ENCODE measurements at regions not wholly inside any gene's neighbourhood (a gene's known extent, or its start where the extent isn't known, plus 50 kb on each side); places are given as distances from the start of the nearest gene placed in this dataset.

DNA sequence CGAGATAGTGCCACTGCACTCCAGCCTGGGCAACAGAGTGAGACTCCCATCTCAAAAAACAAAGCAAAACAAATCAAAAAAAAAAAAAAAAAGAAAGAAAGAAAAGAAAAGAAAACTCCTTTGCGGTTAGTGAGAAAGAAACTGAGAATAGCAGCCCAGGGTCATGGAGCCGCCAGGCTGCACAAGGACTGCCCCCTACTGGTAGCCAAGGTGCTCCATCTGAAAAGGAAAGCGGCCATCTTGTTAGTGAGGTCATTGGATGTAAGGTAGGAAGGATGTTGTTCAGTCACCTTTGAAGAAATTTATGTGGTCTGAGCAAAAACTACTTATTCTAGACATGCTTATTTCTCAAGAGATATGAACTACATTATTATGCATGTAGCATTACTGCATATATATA is 660.6 kb upstream of the TENM3 start:
- H3K27me3 Mint-ChIP-seq = no peaks in the 10 kb centered on the region
- ChIA-PET POLR2A (no interaction called here), CTCF (no interaction called here)
- WGBS (ENCODE audit: insufficient coverage) = 89% methylated on average over 2 of the region's 4 CpGs
- no peak overlapping the region for H3K4me3 Mint-ChIP-seq
- H3K27ac ChIP-seq (ENCODE audit: low read length) = no peak overlapping the region
- H3K27ac Mint-ChIP-seq = no peak overlapping the region
- no peaks in the 10 kb centered on the region for H3K4me1 Mint-ChIP-seq
- H3K9me3 Mint-ChIP-seq = peaks cover 3 to 20% (median 18%) of the 10 kb centered on the region in 3 donors
- no peaks in the 10 kb centered on the region for H3K4me1 ChIP-seq (ENCODE audit: control insufficient read depth in 1 of 2, extremely low read depth in 1 of 2, insufficient read depth in 2 of 2, low read length in 2 of 2)
- no peaks in the 10 kb centered on the region for H3K36me3 ChIP-seq (ENCODE audit: control insufficient read depth in 2 of 2, extremely low read depth in 1 of 2, insufficient read depth in 1 of 2, low read length in 1 of 2)
- no peak for DNase-seq
- H3K36me3 Mint-ChIP-seq = no peaks in the 10 kb centered on the region
- no peak for ATAC-seq (replicated peaks in 1 of 4)
- no peaks in the 10 kb centered on the region for H3K27me3 ChIP-seq (replicated peaks in 1 of 2; ENCODE audit: control insufficient read depth in 2 of 2, extremely low read depth in 1 of 2, insufficient read depth in 2 of 2, low read length in 1 of 2)
- no peak overlapping the region for H3K4me3 ChIP-seq (ENCODE audit: control insufficient read depth in 1 of 2, extremely low read depth in 1 of 2, low read length in 1 of 2)
- no peaks in the 10 kb centered on the region for H3K9me3 ChIP-seq

DNA sequence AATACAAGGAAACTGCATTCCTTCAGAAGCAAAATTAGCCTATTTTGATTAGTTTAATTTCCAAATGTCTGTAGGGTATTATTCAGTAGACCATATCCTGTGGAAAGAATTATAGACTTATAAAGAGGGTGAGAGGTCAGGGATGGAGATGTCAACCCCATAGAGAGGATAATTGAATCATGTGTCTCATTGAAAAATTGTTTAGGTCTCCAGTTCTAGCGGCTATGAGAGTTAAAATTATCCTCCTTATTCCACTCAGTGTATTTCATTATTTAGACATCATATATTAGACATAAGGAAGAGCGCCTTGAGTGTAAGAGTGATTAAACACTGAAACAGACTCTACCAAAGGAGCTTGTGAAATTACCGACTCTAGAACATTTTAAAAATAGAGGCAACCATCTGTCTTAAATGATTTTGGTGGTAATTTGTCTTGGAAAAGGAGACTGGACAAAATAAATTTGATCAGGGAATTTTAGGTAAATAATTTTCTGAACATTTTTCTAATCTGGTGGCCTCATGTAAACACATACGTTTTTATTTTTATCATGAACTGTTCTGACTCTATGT is 654.4 kb upstream of the TENM3 start:
- ChIA-PET POLR2A (no interaction called here), CTCF (no interaction called here)
- Mint-ChIP-seq H3K9me3 (peaks cover 4 to 25% (median 12%) of the 10 kb centered on the region in 3 donors), H3K36me3 (no peaks in the 10 kb centered on the region), H3K4me1 (no peaks in the 10 kb centered on the region), H3K27me3 (no peaks in the 10 kb centered on the region), H3K4me3 (no peak overlapping the region), H3K27ac (no peak overlapping the region)
- Histone ChIP-seq H3K9me3 (no peaks in the 10 kb centered on the region), H3K4me3 (ENCODE audit: control insufficient read depth in 1 of 2, extremely low read depth in 1 of 2, low read length in 1 of 2) (no peak overlapping the region), H3K36me3 (ENCODE audit: control insufficient read depth in 2 of 2, extremely low read depth in 1 of 2, insufficient read depth in 1 of 2, low read length in 1 of 2) (no peaks in the 10 kb centered on the region), H3K4me1 (ENCODE audit: control insufficient read depth in 1 of 2, extremely low read depth in 1 of 2, insufficient read depth in 2 of 2, low read length in 2 of 2) (no peaks in the 10 kb centered on the region), H3K27me3 (replicated peaks in 1 of 2; ENCODE audit: control insufficient read depth in 2 of 2, extremely low read depth in 1 of 2, insufficient read depth in 2 of 2, low read length in 1 of 2) (no peaks in the 10 kb centered on the region), H3K27ac (ENCODE audit: low read length) (no peak overlapping the region)
- no peak for ATAC-seq (replicated peaks in 1 of 4)
- no CpG with 5 or more reads among the region's 4 CpGs for WGBS (ENCODE audit: insufficient coverage)
- no peak for DNase-seq

GRCh38 chr4:181592221-181592745 is 650.9 kb upstream of the TENM3 start:
- Mint-ChIP-seq H3K9me3 (peaks cover 10 to 27% (median 13%) of the 10 kb centered on the region in 3 donors), H3K4me1 (no peaks in the 10 kb centered on the region), H3K4me3 (no peak overlapping the region), H3K36me3 (no peaks in the 10 kb centered on the region), H3K27me3 (no peaks in the 10 kb centered on the region), H3K27ac (no peak overlapping the region)
- Histone ChIP-seq H3K4me1 (ENCODE audit: control insufficient read depth in 1 of 2, extremely low read depth in 1 of 2, insufficient read depth in 2 of 2, low read length in 2 of 2) (no peaks in the 10 kb centered on the region), H3K27ac (ENCODE audit: low read length) (no peak overlapping the region), H3K9me3 (no peaks in the 10 kb centered on the region), H3K4me3 (ENCODE audit: control insufficient read depth in 1 of 2, extremely low read depth in 1 of 2, low read length in 1 of 2) (no peak overlapping the region), H3K36me3 (ENCODE audit: control insufficient read depth in 2 of 2, extremely low read depth in 1 of 2, insufficient read depth in 1 of 2, low read length in 1 of 2) (no peaks in the 10 kb centered on the region), H3K27me3 (replicated peaks in 1 of 2; ENCODE audit: control insufficient read depth in 2 of 2, extremely low read depth in 1 of 2, insufficient read depth in 2 of 2, low read length in 1 of 2) (no peaks in the 10 kb centered on the region)
- ChIA-PET POLR2A (interaction anchor here (0.6 kb wide), 2 partner anchors 9 to 609 kb away, joined by 3 to 5 read pairs; no protein-coding TSS in a partner anchor), CTCF (interaction anchor here in 1 of 2 donors (0.6 kb wide), 1 partner anchor 17 kb away, joined by 3 read pairs; no protein-coding TSS in a partner anchor)
- no peak for DNase-seq
- 24% methylated on average over 4 of the region's 5 CpGs for WGBS (ENCODE audit: insufficient coverage)
- ATAC-seq (replicated peaks in 1 of 4) = no peak

DNA sequence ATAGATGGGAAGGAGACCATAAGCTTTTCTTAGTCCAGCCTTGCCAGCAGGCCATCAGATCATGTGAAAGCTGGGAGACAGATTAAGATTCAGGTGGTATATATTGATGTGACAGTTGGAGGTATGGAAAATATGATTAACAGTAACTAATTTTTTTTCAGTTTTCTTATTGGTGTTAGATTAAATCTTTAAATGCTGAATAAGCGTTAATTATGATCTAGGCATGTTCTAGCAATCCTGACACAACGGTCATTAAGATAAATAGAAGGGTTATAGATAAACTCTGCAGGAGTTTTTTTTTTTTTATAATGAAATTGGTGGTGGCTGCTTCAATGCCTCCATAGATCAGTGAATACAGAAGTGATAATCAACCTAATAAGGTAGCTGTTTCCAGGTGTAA is 649.5 kb upstream of the TENM3 start:
- no CpG with 5 or more reads among the region's 2 CpGs for WGBS (ENCODE audit: insufficient coverage)
- no peaks in the 10 kb centered on the region for H3K4me1 Mint-ChIP-seq
- H3K27me3 Mint-ChIP-seq = no peaks in the 10 kb centered on the region
- H3K9me3 Mint-ChIP-seq = peaks cover 9 to 21% (median 12%) of the 10 kb centered on the region in 3 donors
- H3K4me3 Mint-ChIP-seq = no peak overlapping the region
- no peaks in the 10 kb centered on the region for H3K36me3 Mint-ChIP-seq
- Histone ChIP-seq H3K27ac (ENCODE audit: low read length) (no peak overlapping the region), H3K4me1 (ENCODE audit: control insufficient read depth in 1 of 2, extremely low read depth in 1 of 2, insufficient read depth in 2 of 2, low read length in 2 of 2) (no peaks in the 10 kb centered on the region), H3K27me3 (replicated peaks in 1 of 2; ENCODE audit: control insufficient read depth in 2 of 2, extremely low read depth in 1 of 2, insufficient read depth in 2 of 2, low read length in 1 of 2) (no peaks in the 10 kb centered on the region), H3K36me3 (ENCODE audit: control insufficient read depth in 2 of 2, extremely low read depth in 1 of 2, insufficient read depth in 1 of 2, low read length in 1 of 2) (no peaks in the 10 kb centered on the region), H3K9me3 (no peaks in the 10 kb centered on the region), H3K4me3 (ENCODE audit: control insufficient read depth in 1 of 2, extremely low read depth in 1 of 2, low read length in 1 of 2) (no peak overlapping the region)
- ChIA-PET CTCF (no interaction called here), POLR2A (no interaction called here)
- DNase-seq (no peak), ATAC-seq (replicated peaks in 1 of 4) (no peak)
- no peak overlapping the region for H3K27ac Mint-ChIP-seq

DNA sequence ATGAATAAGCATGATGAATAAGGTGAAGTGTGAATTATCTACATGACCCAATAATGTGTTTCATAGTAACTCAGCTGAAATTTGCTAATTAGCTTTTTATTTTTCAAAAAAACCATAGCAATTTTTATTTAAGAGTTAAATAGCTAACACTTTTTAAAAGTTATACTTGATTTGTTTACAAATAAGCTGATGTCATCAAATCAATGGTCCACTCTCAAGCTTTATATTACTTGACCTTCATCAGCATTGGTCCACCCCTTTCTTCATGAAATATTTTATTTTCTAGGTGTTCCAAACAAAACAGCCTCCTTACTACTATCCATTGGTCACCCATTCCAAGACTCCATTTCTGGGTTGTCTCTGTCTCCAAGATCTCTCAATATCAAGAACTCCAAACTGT is 649.0 kb upstream of the TENM3 start:
- no peak overlapping the region for H3K27ac Mint-ChIP-seq
- Histone ChIP-seq H3K9me3 (no peaks in the 10 kb centered on the region), H3K4me3 (ENCODE audit: control insufficient read depth in 1 of 2, extremely low read depth in 1 of 2, low read length in 1 of 2) (no peak overlapping the region), H3K27ac (ENCODE audit: low read length) (no peak overlapping the region), H3K36me3 (ENCODE audit: control insufficient read depth in 2 of 2, extremely low read depth in 1 of 2, insufficient read depth in 1 of 2, low read length in 1 of 2) (no peaks in the 10 kb centered on the region), H3K4me1 (ENCODE audit: control insufficient read depth in 1 of 2, extremely low read depth in 1 of 2, insufficient read depth in 2 of 2, low read length in 2 of 2) (no peaks in the 10 kb centered on the region), H3K27me3 (replicated peaks in 1 of 2; ENCODE audit: control insufficient read depth in 2 of 2, extremely low read depth in 1 of 2, insufficient read depth in 2 of 2, low read length in 1 of 2) (no peaks in the 10 kb centered on the region)
- H3K4me1 Mint-ChIP-seq = no peaks in the 10 kb centered on the region
- DNase-seq (no peak), ATAC-seq (replicated peaks in 1 of 4) (no peak)
- no peaks in the 10 kb centered on the region for H3K27me3 Mint-ChIP-seq
- ChIA-PET POLR2A (no interaction called here), CTCF (no interaction called here)
- peaks cover 7 to 20% (median 12%) of the 10 kb centered on the region in 3 donors for H3K9me3 Mint-ChIP-seq
- no peak overlapping the region for H3K4me3 Mint-ChIP-seq
- no peaks in the 10 kb centered on the region for H3K36me3 Mint-ChIP-seq

- POLR2A ChIA-PET = no interaction called here
- Histone ChIP-seq H3K27ac (ENCODE audit: low read length) (no peak overlapping the region), H3K9me3 (no peaks in the 10 kb centered on the region), H3K4me1 (ENCODE audit: control insufficient read depth in 1 of 2, extremely low read depth in 1 of 2, insufficient read depth in 2 of 2, low read length in 2 of 2) (no peaks in the 10 kb centered on the region), H3K36me3 (ENCODE audit: control insufficient read depth in 2 of 2, extremely low read depth in 1 of 2, insufficient read depth in 1 of 2, low read length in 1 of 2) (no peaks in the 10 kb centered on the region), H3K4me3 (ENCODE audit: control insufficient read depth in 1 of 2, extremely low read depth in 1 of 2, low read length in 1 of 2) (no peak overlapping the region), H3K27me3 (replicated peaks in 1 of 2; ENCODE audit: control insufficient read depth in 2 of 2, extremely low read depth in 1 of 2, insufficient read depth in 2 of 2, low read length in 1 of 2) (no peaks in the 10 kb centered on the region)
- 63% methylated on average over 4 of the region's 5 CpGs for WGBS (ENCODE audit: insufficient coverage)
- no peaks in the 10 kb centered on the region for H3K36me3 Mint-ChIP-seq
- H3K27me3 Mint-ChIP-seq = no peaks in the 10 kb centered on the region
- CTCF ChIA-PET = no interaction called here
- peaks cover 6 to 17% (median 17%) of the 10 kb centered on the region in 3 donors for H3K9me3 Mint-ChIP-seq
- DNase-seq = no peak
- no peaks in the 10 kb centered on the region for H3K4me1 Mint-ChIP-seq
- ATAC-seq (replicated peaks in 1 of 4) = no peak
- no peak overlapping the region for H3K27ac Mint-ChIP-seq
- no peak overlapping the region for H3K4me3 Mint-ChIP-seq
Observed at GRCh38 chr4:181595716-181596115, 647.5 kb upstream of the TENM3 start.

GRCh38 chr4:181597766-181598165 is 645.4 kb upstream of the TENM3 start:
- ChIA-PET CTCF (no interaction called here), POLR2A (no interaction called here)
- H3K9me3 ChIP-seq = no peaks in the 10 kb centered on the region
- H3K27ac ChIP-seq (ENCODE audit: low read length) = no peak overlapping the region
- DNase-seq = no peak
- H3K27me3 Mint-ChIP-seq = no peaks in the 10 kb centered on the region
- H3K4me3 Mint-ChIP-seq = no peak overlapping the region
- ATAC-seq (replicated peaks in 1 of 4) = no peak
- peaks cover 6 to 17% (median 17%) of the 10 kb centered on the region in 3 donors for H3K9me3 Mint-ChIP-seq
- H3K36me3 ChIP-seq (ENCODE audit: control insufficient read depth in 2 of 2, extremely low read depth in 1 of 2, insufficient read depth in 1 of 2, low read length in 1 of 2) = no peaks in the 10 kb centered on the region
- H3K4me3 ChIP-seq (ENCODE audit: control insufficient read depth in 1 of 2, extremely low read depth in 1 of 2, low read length in 1 of 2) = no peak overlapping the region
- H3K4me1 Mint-ChIP-seq = no peaks in the 10 kb centered on the region
- WGBS (ENCODE audit: insufficient coverage) = 60% methylated on average over 2 of the region's 4 CpGs
- no peaks in the 10 kb centered on the region for H3K36me3 Mint-ChIP-seq
- H3K27ac Mint-ChIP-seq = no peak overlapping the region
- H3K4me1 ChIP-seq (ENCODE audit: control insufficient read depth in 1 of 2, extremely low read depth in 1 of 2, insufficient read depth in 2 of 2, low read length in 2 of 2) = no peaks in the 10 kb centered on the region
- no peaks in the 10 kb centered on the region for H3K27me3 ChIP-seq (replicated peaks in 1 of 2; ENCODE audit: control insufficient read depth in 2 of 2, extremely low read depth in 1 of 2, insufficient read depth in 2 of 2, low read length in 1 of 2)
